ENCODE measurements at regions not wholly inside any gene's neighbourhood (a gene's known extent, or its start where the extent isn't known, plus 50 kb on each side); places are given as distances from the start of the nearest gene placed in this dataset.

- in situ Hi-C loops (cut with MboI; ENCODE audit: low sequenced_read_pairs, unreplicated experiment) = no loop called here
- no peak for DNase-seq (ENCODE audit: low spot score)
- TF ChIP-seq, protein P1, sequence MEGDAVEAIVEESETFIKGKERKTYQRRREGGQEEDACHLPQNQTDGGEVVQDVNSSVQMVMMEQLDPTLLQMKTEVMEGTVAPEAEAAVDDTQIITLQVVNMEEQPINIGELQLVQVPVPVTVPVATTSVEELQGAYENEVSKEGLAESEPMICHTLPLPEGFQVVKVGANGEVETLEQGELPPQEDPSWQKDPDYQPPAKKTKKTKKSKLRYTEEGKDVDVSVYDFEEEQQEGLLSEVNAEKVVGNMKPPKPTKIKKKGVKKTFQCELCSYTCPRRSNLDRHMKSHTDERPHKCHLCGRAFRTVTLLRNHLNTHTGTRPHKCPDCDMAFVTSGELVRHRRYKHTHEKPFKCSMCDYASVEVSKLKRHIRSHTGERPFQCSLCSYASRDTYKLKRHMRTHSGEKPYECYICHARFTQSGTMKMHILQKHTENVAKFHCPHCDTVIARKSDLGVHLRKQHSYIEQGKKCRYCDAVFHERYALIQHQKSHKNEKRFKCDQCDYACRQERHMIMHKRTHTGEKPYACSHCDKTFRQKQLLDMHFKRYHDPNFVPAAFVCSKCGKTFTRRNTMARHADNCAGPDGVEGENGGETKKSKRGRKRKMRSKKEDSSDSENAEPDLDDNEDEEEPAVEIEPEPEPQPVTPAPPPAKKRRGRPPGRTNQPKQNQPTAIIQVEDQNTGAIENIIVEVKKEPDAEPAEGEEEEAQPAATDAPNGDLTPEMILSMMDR (IDR thresholded peaks at IDR 0.05; ENCODE audit: borderline replicate concordance, control extremely low read depth, extremely low read depth, insufficient read depth, missing control alignments) = no peak
These were observed 333.6 kb downstream of the PIK3R1 start for GRCh38 chr5:68548959-68549676.

DNA sequence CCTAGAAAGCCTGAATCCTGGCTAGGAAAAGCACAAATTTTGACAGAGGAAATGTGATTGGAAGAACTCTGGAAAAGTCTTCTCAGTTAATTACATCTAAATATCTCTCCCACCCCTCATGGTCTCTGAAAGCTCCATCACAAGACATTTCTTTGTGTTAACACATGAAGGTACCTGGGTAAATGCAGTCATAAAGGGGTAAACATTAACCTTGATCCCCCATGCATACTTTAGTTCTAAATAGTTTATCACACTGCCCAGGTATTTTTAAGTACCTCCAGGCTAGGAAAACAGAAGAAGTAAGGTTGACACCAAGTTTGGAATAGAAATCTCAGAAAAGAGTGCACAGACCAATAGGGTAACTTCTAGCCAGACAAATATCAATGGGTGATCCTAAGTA lies 334.5 kb downstream of the PIK3R1 start:
- DNase-seq (ENCODE audit: low spot score) = no peak
- TF ChIP-seq, protein P1 (IDR thresholded peaks at IDR 0.05; ENCODE audit: borderline replicate concordance, control extremely low read depth, extremely low read depth, insufficient read depth, missing control alignments) = no peak
- in situ Hi-C loops (cut with MboI; ENCODE audit: low sequenced_read_pairs, unreplicated experiment) = no loop called here

DNA sequence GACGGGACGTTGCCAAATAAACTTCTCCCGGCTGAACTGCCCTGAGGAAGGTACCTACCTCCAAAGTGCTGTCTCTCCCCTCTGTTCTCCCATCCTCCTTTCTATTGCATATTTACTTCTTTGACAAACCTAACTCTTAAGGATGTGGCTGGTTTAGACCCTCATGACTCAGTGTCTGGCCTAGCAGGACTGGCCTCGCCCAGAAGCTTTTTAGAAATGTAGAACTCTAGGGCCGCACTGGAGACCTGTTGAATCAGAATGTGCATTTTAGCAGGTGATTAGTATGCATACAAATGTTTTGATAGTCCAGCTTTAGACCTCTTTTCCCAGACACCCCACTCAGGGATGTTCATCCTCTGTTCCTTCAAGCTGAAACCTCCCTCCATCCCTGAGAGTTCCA lies 335.9 kb downstream of the PIK3R1 start:
- DNase-seq (ENCODE audit: low spot score) = no peak
- TF ChIP-seq, protein P1 (IDR thresholded peaks at IDR 0.05; ENCODE audit: borderline replicate concordance, control extremely low read depth, extremely low read depth, insufficient read depth, missing control alignments) = no peak
- in situ Hi-C loops (cut with MboI; ENCODE audit: low sequenced_read_pairs, unreplicated experiment) = no loop called here

GRCh38 chr5:68554571-68555279 lies 339.2 kb downstream of the PIK3R1 start:
- TF ChIP-seq, protein P1 (IDR thresholded peaks at IDR 0.05; ENCODE audit: borderline replicate concordance, control extremely low read depth, extremely low read depth, insufficient read depth, missing control alignments) = no peak
- in situ Hi-C loops (cut with MboI; ENCODE audit: low sequenced_read_pairs, unreplicated experiment) = no loop called here

DNA sequence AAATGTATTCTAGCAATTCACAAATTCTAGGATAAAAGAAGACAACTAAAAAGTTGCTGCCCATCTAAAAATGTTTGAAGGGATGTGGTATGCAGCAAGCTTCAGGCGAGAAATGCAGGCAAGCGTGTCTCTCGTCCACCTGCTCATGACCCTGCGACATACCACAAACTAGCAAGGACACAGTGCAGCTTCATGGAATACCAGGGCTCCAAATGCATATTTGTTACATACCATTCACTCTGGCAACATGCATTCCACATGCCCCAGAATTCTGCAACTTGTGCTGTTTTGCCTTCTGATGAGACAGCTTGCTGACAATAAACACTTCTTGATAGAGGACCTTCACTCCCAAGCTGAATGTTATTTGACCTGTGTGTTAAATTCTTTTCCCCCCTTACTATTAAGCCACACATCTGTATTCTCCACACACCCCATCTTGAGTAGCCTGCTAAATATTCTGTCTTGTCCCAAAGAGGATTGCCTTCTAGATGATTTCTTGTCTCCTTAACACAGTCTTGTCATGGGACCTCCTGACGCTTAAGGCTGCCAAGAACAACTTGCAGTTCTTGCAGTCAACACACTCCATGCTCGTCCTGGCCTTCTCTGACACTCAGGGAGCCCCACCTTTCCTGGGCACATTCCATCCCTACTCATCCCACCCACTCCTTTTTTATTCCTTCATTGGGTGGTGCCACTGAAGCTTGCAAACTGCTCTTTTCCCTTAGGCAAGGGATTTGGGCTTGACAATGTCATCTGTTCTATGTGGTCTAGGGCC lies 340.5 kb downstream of the PIK3R1 start:
- TF ChIP-seq, protein P1 (IDR thresholded peaks at IDR 0.05; ENCODE audit: borderline replicate concordance, control extremely low read depth, extremely low read depth, insufficient read depth, missing control alignments) = no peak
- DNase-seq (ENCODE audit: low spot score) = no peak
- in situ Hi-C loops (cut with MboI; ENCODE audit: low sequenced_read_pairs, unreplicated experiment) = no loop called here

More at GRCh38 chr5:68554571-68555279, 339.2 kb downstream of the PIK3R1 start:
- DNase-seq (ENCODE audit: low spot score) = no peak

DNA sequence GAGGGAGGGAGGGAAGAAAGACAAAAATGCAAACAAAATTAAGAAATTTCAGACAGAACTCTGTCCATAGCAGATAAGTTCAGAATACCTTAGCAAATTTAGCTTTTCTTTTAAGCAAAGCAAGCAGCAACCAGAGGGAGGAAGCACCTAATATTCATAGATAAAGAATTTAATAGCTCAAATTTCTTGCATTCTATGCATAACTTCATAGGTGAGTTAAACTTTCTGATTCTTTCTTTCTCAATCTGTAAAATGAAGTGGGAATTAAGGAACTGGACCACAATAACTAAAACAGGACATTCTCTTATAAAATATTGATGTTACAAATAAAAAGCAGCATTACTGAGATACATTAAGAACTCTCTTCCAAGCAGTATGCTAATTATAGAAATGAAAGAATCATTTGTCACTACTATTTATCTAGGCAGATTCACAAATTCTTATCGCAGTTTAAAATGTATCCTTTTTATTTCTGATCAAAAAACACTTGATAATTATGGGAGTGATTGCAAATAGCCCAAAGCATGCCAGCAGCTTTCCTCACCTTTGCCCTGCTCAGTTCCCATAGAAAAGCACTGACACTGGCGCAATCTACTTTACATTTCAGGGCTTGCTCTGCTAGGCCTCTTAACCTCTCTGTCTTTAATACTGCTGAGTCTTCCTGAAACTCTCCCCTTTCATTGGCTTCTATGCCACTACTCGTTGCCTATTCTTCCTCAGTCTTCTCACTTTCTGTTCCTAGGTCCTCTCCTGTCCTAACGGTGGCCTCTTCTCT lies 341.8 kb downstream of the PIK3R1 start:
- DNase-seq (ENCODE audit: low spot score) = no peak
- in situ Hi-C loops (cut with MboI; ENCODE audit: low sequenced_read_pairs, unreplicated experiment) = no loop called here
- TF ChIP-seq, protein P1 (IDR thresholded peaks at IDR 0.05; ENCODE audit: borderline replicate concordance, control extremely low read depth, extremely low read depth, insufficient read depth, missing control alignments) = no peak

All from GM13976 (cell line).